ENCODE measurements at regions not wholly inside any gene's neighbourhood (a gene's known extent, or its start where the extent isn't known, plus 50 kb on each side); places are given as distances from the start of the nearest gene placed in this dataset.
"Not testable (repeated sequence)": the region's sequence is repeated elsewhere in the genome, so short reads cannot be mapped to it uniquely, and the experiment has no call there.

GRCh38 chr20:39716796-39717341 lies 754.7 kb downstream of the DHX35 start:
- no peak for DNase-seq (ENCODE audit: low read depth in 1 of 2, low spot score in 2 of 2)
- Histone ChIP-seq H3K36me3 (no peaks in the 10 kb centered on the region), H3K27me3 (replicated peaks) (no peaks in the 10 kb centered on the region), H3K27ac (no peak overlapping the region), H3K4me1 (replicated peaks) (no peaks in the 10 kb centered on the region), H3K4me3 (no peak overlapping the region), H3K9me3 (replicated peaks) (peaks cover 3% of the 10 kb centered on the region; the same call in 1 of the 2 replicates)

GRCh38 chr20:39713076-39713840 lies 751.1 kb downstream of the DHX35 start:
- no peaks in the 10 kb centered on the region for H3K36me3 ChIP-seq
- H3K4me1 ChIP-seq (replicated peaks): no peaks in the 10 kb centered on the region
- DNase-seq (ENCODE audit: low read depth in 1 of 2, low spot score in 2 of 2): no peak

GRCh38 chr20:39706184-39706663 lies 744.1 kb downstream of the DHX35 start:
- Histone ChIP-seq H3K4me1 (replicated peaks) (no peaks in the 10 kb centered on the region), H3K9me3 (replicated peaks) (no peaks in the 10 kb centered on the region), H3K27ac (no peak overlapping the region), H3K4me3 (no peak overlapping the region), H3K27me3 (replicated peaks) (no peaks in the 10 kb centered on the region), H3K36me3 (no peaks in the 10 kb centered on the region)
- DNase-seq (ENCODE audit: low read depth in 1 of 2, low spot score in 2 of 2): no peak

More at GRCh38 chr20:39713076-39713840, 751.1 kb downstream of the DHX35 start:
- Histone ChIP-seq H3K27ac (no peak overlapping the region), H3K27me3 (replicated peaks) (no peaks in the 10 kb centered on the region), H3K9me3 (replicated peaks) (peaks cover 3% of the 10 kb centered on the region; the same call in 1 of the 2 replicates), H3K4me3 (no peak overlapping the region)

- H3K4me3 ChIP-seq: no peak overlapping the region
- H3K36me3 ChIP-seq: no peaks in the 10 kb centered on the region
- H3K4me1 ChIP-seq (replicated peaks): no peaks in the 10 kb centered on the region
- DNase-seq (ENCODE audit: low read depth in 1 of 2, low spot score in 2 of 2): no peak
- H3K9me3 ChIP-seq (replicated peaks): no peaks in the 10 kb centered on the region
- H3K27ac ChIP-seq: no peak overlapping the region
- no peaks in the 10 kb centered on the region for H3K27me3 ChIP-seq (replicated peaks)
These were observed 742.9 kb downstream of the DHX35 start for GRCh38 chr20:39705032-39705431.

- not testable (repeated sequence) for H3K36me3 ChIP-seq; H3K27me3 ChIP-seq (replicated peaks); H3K4me3 ChIP-seq; H3K9me3 ChIP-seq (replicated peaks); H3K4me1 ChIP-seq (replicated peaks); H3K27ac ChIP-seq; DNase-seq (ENCODE audit: low read depth in 1 of 2, low spot score in 2 of 2)
These were observed 741.2 kb downstream of the DHX35 start for GRCh38 chr20:39703357-39703756.

- Histone ChIP-seq H3K27me3 (replicated peaks) (no peaks in the 10 kb centered on the region), H3K4me3 (no peak overlapping the region), H3K36me3 (no peaks in the 10 kb centered on the region), H3K4me1 (replicated peaks) (no peaks in the 10 kb centered on the region), H3K27ac (no peak overlapping the region), H3K9me3 (replicated peaks) (no peaks in the 10 kb centered on the region)
- no peak for DNase-seq (ENCODE audit: low read depth in 1 of 2, low spot score in 2 of 2)
These were observed 740.7 kb downstream of the DHX35 start for GRCh38 chr20:39702701-39703349.

- Histone ChIP-seq H3K4me3 (no peak overlapping the region), H3K36me3 (no peaks in the 10 kb centered on the region), H3K27ac (no peak overlapping the region), H3K27me3 (replicated peaks) (no peaks in the 10 kb centered on the region), H3K9me3 (replicated peaks) (no peaks in the 10 kb centered on the region), H3K4me1 (replicated peaks) (no peaks in the 10 kb centered on the region)
- DNase-seq (ENCODE audit: low read depth in 1 of 2, low spot score in 2 of 2): no peak
These were observed 738.4 kb downstream of the DHX35 start for GRCh38 chr20:39700528-39700927.

- Histone ChIP-seq H3K36me3 (no peaks in the 10 kb centered on the region), H3K4me1 (replicated peaks) (no peaks in the 10 kb centered on the region), H3K27me3 (replicated peaks) (no peaks in the 10 kb centered on the region), H3K27ac (no peak overlapping the region), H3K4me3 (no peak overlapping the region), H3K9me3 (replicated peaks) (no peaks in the 10 kb centered on the region)
- no peak for DNase-seq (ENCODE audit: low read depth in 1 of 2, low spot score in 2 of 2)
These were observed 737.1 kb downstream of the DHX35 start for GRCh38 chr20:39699166-39699725.

GRCh38 chr20:39698752-39699151 lies 736.6 kb downstream of the DHX35 start:
- no peak for DNase-seq (ENCODE audit: low read depth in 1 of 2, low spot score in 2 of 2)

GRCh38 chr20:39691151-39691862 lies 729.2 kb downstream of the DHX35 start:
- no peak for DNase-seq (ENCODE audit: low read depth in 1 of 2, low spot score in 2 of 2)
- no peaks in the 10 kb centered on the region for H3K36me3 ChIP-seq
- no peaks in the 10 kb centered on the region for H3K9me3 ChIP-seq (replicated peaks)
- no peaks in the 10 kb centered on the region for H3K4me1 ChIP-seq (replicated peaks)
- no peaks in the 10 kb centered on the region for H3K27me3 ChIP-seq (replicated peaks)
- no peak overlapping the region for H3K4me3 ChIP-seq
- no peak overlapping the region for H3K27ac ChIP-seq

More at GRCh38 chr20:39698752-39699151, 736.6 kb downstream of the DHX35 start:
- H3K36me3 ChIP-seq: no peaks in the 10 kb centered on the region
- no peak overlapping the region for H3K4me3 ChIP-seq
- no peaks in the 10 kb centered on the region for H3K9me3 ChIP-seq (replicated peaks)
- no peaks in the 10 kb centered on the region for H3K4me1 ChIP-seq (replicated peaks)
- no peaks in the 10 kb centered on the region for H3K27me3 ChIP-seq (replicated peaks)
- no peak overlapping the region for H3K27ac ChIP-seq

GRCh38 chr20:39676857-39677391 lies 714.8 kb downstream of the DHX35 start:
- H3K36me3 ChIP-seq: no peaks in the 10 kb centered on the region
- no peak overlapping the region for H3K4me3 ChIP-seq
- no peak for DNase-seq (ENCODE audit: low read depth in 1 of 2, low spot score in 2 of 2)
- H3K9me3 ChIP-seq (replicated peaks): no peaks in the 10 kb centered on the region
- H3K27ac ChIP-seq: no peak overlapping the region
- H3K4me1 ChIP-seq (replicated peaks): no peaks in the 10 kb centered on the region
- no peaks in the 10 kb centered on the region for H3K27me3 ChIP-seq (replicated peaks)

GRCh38 chr20:39676241-39676640 lies 714.1 kb downstream of the DHX35 start:
- Histone ChIP-seq H3K27ac (no peak overlapping the region), H3K36me3 (no peaks in the 10 kb centered on the region)
- no peak for DNase-seq (ENCODE audit: low read depth in 1 of 2, low spot score in 2 of 2)

GRCh38 chr20:39674842-39675241 lies 712.7 kb downstream of the DHX35 start:
- H3K27me3 ChIP-seq (replicated peaks): no peaks in the 10 kb centered on the region
- H3K9me3 ChIP-seq (replicated peaks): no peaks in the 10 kb centered on the region
- no peak for DNase-seq (ENCODE audit: low read depth in 1 of 2, low spot score in 2 of 2)
- no peaks in the 10 kb centered on the region for H3K4me1 ChIP-seq (replicated peaks)
- H3K4me3 ChIP-seq: no peak overlapping the region
- no peak overlapping the region for H3K27ac ChIP-seq
- no peaks in the 10 kb centered on the region for H3K36me3 ChIP-seq

More at GRCh38 chr20:39676241-39676640, 714.1 kb downstream of the DHX35 start:
- no peaks in the 10 kb centered on the region for H3K27me3 ChIP-seq (replicated peaks)
- no peak overlapping the region for H3K4me3 ChIP-seq
- H3K9me3 ChIP-seq (replicated peaks): no peaks in the 10 kb centered on the region
- H3K4me1 ChIP-seq (replicated peaks): no peaks in the 10 kb centered on the region
